CD14-positive monocyte (primary cell): ENCODE measurements at regions not wholly inside any gene's neighbourhood (a gene's known extent, or its start where the extent isn't known, plus 50 kb on each side); places are given as distances from the start of the nearest gene placed in this dataset.

Experiments
- DNase-seq, 3 donors: peaks; one replicate each; pipeline ENCODE4 v3.0.0-alpha.2; 2011 to 2022
- H2AFZ ChIP-seq: 2 replicates; pipeline ENCODE4 v1.6.0; 2012; ENCODE audit warnings: mild to moderate bottlenecking, low read depth, low read length, inconsistent platforms; ENCODE audit not compliant: insufficient read depth, poor library complexity, severe bottlenecking
- H3K27ac ChIP-seq, 2 donors: 1 replicate in 1 of 2; 2 replicates in 1 of 2; pipeline ENCODE4 v1.5.1; 2012 to 2013; ENCODE audit warnings: low read length in 2 of 2, control low read depth in 1 of 2, inconsistent platforms in 1 of 2, low read depth in 1 of 2, mild to moderate bottlenecking in 1 of 2
- H3K27me3 ChIP-seq, 2 donors: one replicate each; pipeline versions ENCODE4 v1.6.0 to v1.6.1; 2011 to 2013; ENCODE audit warnings: low read length in 2 of 2; ENCODE audit not compliant: control insufficient read depth in 2 of 2, insufficient read depth in 2 of 2
- H3K36me3 ChIP-seq, 2 donors: replicated peaks in 1 of 2; 1 replicate in 1 of 2; 2 replicates in 1 of 2; pipeline versions ENCODE4 v1.5.1 to v1.6.1; 2012 to 2013; ENCODE audit warnings: low read length in 2 of 2, control low read depth in 1 of 2, inconsistent platforms in 1 of 2, mild to moderate bottlenecking in 1 of 2; ENCODE audit not compliant: insufficient read depth in 2 of 2, control insufficient read depth in 1 of 2
- H3K4me1 ChIP-seq, 2 donors: 1 replicate in 1 of 2; 2 replicates in 1 of 2; pipeline versions ENCODE4 v1.5.1 to v1.6.1; 2012 to 2013; ENCODE audit warnings: low read length in 2 of 2, control low read depth in 1 of 2, inconsistent platforms in 1 of 2, mild to moderate bottlenecking in 1 of 2, moderate library complexity in 1 of 2; ENCODE audit not compliant: insufficient read depth in 2 of 2, control insufficient read depth in 1 of 2
- H3K4me2 ChIP-seq: replicated peaks from 2 replicates; pipeline ENCODE3; 2012; ENCODE audit warnings: low read length, moderate library complexity, mild to moderate bottlenecking; ENCODE audit not compliant: poor library complexity, severe bottlenecking; ENCODE audit errors: extremely low read depth
- H3K4me3 ChIP-seq, 3 experiments: fragments of 200-600 bp in 1 of 3; sonication (generic) in 1 of 3; replicated peaks in 1 of 3; 1 replicate in 2 of 3; 2 replicates in 1 of 3; pipeline ENCODE4 v1.5.1; 2011 to 2013; ENCODE audit warnings: low read length in 3 of 3, mild to moderate bottlenecking in 3 of 3, control low read depth in 2 of 3, low read depth in 2 of 3, inconsistent platforms in 1 of 3, moderate library complexity in 1 of 3
- H3K79me2 ChIP-seq: 2 replicates; pipeline ENCODE4 v1.6.0; 2012; ENCODE audit warnings: mild to moderate bottlenecking, control low read depth, inconsistent platforms, low read length, moderate library complexity; ENCODE audit not compliant: insufficient read depth
- H3K9ac ChIP-seq: 2 replicates; pipeline ENCODE4 v1.6.0; 2017; ENCODE audit warnings: low read length, mild to moderate bottlenecking; ENCODE audit not compliant: insufficient read depth, poor library complexity, severe bottlenecking
- H3K9me3 ChIP-seq, 2 donors: replicated peaks in 1 of 2; 1 replicate in 1 of 2; 2 replicates in 1 of 2; pipeline versions ENCODE4 v1.5.1 to v1.6.1; 2012 to 2013; ENCODE audit warnings: low read length in 2 of 2, control low read depth in 1 of 2; ENCODE audit not compliant: control insufficient read depth in 1 of 2, insufficient read depth in 1 of 2
- H4K20me1 ChIP-seq: 2 replicates; pipeline ENCODE4 v1.6.0; 2012; ENCODE audit warnings: mild to moderate bottlenecking, low read length, control low read depth, moderate library complexity; ENCODE audit not compliant: insufficient read depth
- H3K27ac Mint-ChIP-seq, 7 donors: one replicate each; pipeline ENCODE4 v1.8.0; 2020; ENCODE audit warnings: mild to moderate bottlenecking in 7 of 7, mixed read lengths in 7 of 7, moderate library complexity in 6 of 7, inconsistent platforms in 2 of 7
- H3K27me3 Mint-ChIP-seq, 3 donors: one replicate each; pipeline ENCODE4 v1.8.0; 2021 to 2022; ENCODE audit warnings: low read depth in 3 of 3, mild to moderate bottlenecking in 3 of 3, mixed read lengths in 3 of 3, moderate library complexity in 3 of 3, inconsistent platforms in 1 of 3
- H3K36me3 Mint-ChIP-seq, 2 donors: one replicate each; pipeline ENCODE4 v1.8.0; 2020; ENCODE audit warnings: mixed read lengths in 2 of 2, inconsistent platforms in 1 of 2, mild to moderate bottlenecking in 1 of 2
- H3K4me1 Mint-ChIP-seq: one replicate; pipeline ENCODE4 v1.8.0; 2020; ENCODE audit warnings: mild to moderate bottlenecking, mixed read lengths
- H3K4me3 Mint-ChIP-seq, 2 donors: one replicate each; pipeline ENCODE4 v1.8.0; 2020; ENCODE audit warnings: mild to moderate bottlenecking in 2 of 2, mixed read lengths in 2 of 2, moderate library complexity in 1 of 2
- H3K9me3 Mint-ChIP-seq, 7 donors: one replicate each; pipeline ENCODE4 v1.8.0; 2020 to 2022; ENCODE audit warnings: mixed read lengths in 7 of 7, mild to moderate bottlenecking in 6 of 7, moderate library complexity in 6 of 7, inconsistent platforms in 2 of 7
- WGBS: methylation state at CpG from one replicate; pipeline ENCODE4 v1.1.5; 2013; ENCODE audit warnings: missing lambda C conversion rate; ENCODE audit not compliant: insufficient coverage; 5-methylcytosine and 5-hydroxymethylcytosine counted together
- intact Hi-C, 2 donors: fragments of 100-400 bp; cut with micrococcal nuclease; formaldehyde crosslinking; loops; one replicate each; pipeline versions ENCODE4 v1.15.0 to v1.15.1; 2023
- TF ChIP-seq, protein P1 (sequence below): fragments of 200-600 bp; IDR thresholded peaks from one replicate; pipeline ENCODE4 v1.8.0; 2022; ENCODE audit warnings: antibody characterized with exemption, mild to moderate bottlenecking

DNA sequence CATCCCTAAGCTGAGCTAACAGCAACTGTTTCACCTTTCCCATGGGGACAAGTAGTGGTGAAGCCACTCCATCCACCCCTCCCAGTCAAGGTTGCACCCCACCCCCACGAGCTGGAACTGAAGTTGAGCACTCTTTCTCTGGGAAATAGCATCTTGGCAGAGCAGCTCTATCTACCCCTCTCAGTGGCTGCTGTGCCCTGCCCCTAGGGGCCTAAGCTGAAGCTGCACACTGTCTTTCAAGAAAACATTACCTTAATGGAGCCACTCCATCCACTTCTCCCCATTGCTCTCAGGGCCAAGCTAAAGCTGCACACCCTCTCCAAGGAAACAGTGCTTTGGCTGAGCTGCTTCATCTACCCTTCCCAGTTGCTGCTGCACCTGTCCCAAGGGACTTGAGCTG lies 170.6 kb upstream of the CCDC196 start:
- H3K27ac ChIP-seq: no peak overlapping the region
- H3K9me3 Mint-ChIP-seq: peaks cover 5 to 30% (median 11%) of the 10 kb centered on the region in 7 donors
- H3K27me3 Mint-ChIP-seq: peaks cover 0 to 3% (median 1%) of the 10 kb centered on the region in 3 donors
- H3K9ac ChIP-seq: no peak overlapping the region
- no peak overlapping the region for H3K4me2 ChIP-seq
- H3K27ac Mint-ChIP-seq: no peak overlapping the region
- no peaks in the 10 kb centered on the region for H4K20me1 ChIP-seq
- H3K4me1 Mint-ChIP-seq: no peaks in the 10 kb centered on the region
- no peaks in the 10 kb centered on the region for H3K27me3 ChIP-seq
- TF ChIP-seq, protein P1, sequence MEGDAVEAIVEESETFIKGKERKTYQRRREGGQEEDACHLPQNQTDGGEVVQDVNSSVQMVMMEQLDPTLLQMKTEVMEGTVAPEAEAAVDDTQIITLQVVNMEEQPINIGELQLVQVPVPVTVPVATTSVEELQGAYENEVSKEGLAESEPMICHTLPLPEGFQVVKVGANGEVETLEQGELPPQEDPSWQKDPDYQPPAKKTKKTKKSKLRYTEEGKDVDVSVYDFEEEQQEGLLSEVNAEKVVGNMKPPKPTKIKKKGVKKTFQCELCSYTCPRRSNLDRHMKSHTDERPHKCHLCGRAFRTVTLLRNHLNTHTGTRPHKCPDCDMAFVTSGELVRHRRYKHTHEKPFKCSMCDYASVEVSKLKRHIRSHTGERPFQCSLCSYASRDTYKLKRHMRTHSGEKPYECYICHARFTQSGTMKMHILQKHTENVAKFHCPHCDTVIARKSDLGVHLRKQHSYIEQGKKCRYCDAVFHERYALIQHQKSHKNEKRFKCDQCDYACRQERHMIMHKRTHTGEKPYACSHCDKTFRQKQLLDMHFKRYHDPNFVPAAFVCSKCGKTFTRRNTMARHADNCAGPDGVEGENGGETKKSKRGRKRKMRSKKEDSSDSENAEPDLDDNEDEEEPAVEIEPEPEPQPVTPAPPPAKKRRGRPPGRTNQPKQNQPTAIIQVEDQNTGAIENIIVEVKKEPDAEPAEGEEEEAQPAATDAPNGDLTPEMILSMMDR: no peak
- DNase-seq: no peak
- no peak overlapping the region for H3K4me3 Mint-ChIP-seq
- no peaks in the 10 kb centered on the region for H3K36me3 ChIP-seq
- intact Hi-C loops: no loop called here
- H3K36me3 Mint-ChIP-seq: no peaks in the 10 kb centered on the region
- no peaks in the 10 kb centered on the region for H3K79me2 ChIP-seq
- 60% methylated on average over 1 of the region's 1 CpG for WGBS
- H3K4me3 ChIP-seq: no peak overlapping the region
- H3K9me3 ChIP-seq: peaks cover 14 to 15% of the 10 kb centered on the region in 2 donors
- H3K4me1 ChIP-seq: no peaks in the 10 kb centered on the region
- H2AFZ ChIP-seq: no peak overlapping the region

DNA sequence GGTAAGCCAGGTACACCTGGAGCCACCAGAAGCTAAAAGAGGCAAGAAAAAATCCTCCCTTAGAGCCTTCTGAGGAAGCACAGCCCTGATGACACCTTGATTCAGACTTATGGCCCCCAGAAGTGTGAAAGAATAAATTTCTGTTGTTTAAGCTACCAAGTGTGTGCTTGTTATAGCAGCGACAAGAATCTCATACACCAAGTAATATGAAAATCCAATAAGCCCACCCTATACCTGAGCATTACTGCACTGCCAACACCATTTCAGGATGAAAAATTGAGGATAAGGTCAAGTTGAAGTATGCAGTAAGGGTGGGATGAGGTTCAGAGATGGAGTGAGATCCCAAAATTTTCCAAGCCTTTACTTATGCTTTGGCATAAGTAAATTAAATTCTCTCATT lies 163.6 kb upstream of the CCDC196 start:
- TF ChIP-seq, protein P1: no peak
- Histone ChIP-seq H3K4me1 (no peaks in the 10 kb centered on the region), H3K4me2 (no peak overlapping the region), H3K9me3 (peaks cover 0 to 5% of the 10 kb centered on the region in 2 donors), H2AFZ (no peak overlapping the region), H3K36me3 (no peaks in the 10 kb centered on the region), H3K9ac (no peak overlapping the region), H3K4me3 (no peak overlapping the region), H3K27ac (no peak overlapping the region), H3K79me2 (no peaks in the 10 kb centered on the region), H4K20me1 (no peaks in the 10 kb centered on the region), H3K27me3 (no peaks in the 10 kb centered on the region)
- H3K4me1 Mint-ChIP-seq: no peaks in the 10 kb centered on the region
- no peak for DNase-seq
- intact Hi-C loops: no loop called here
- no peak overlapping the region for H3K27ac Mint-ChIP-seq
- H3K27me3 Mint-ChIP-seq: peaks cover 0 to 3% (median 0%) of the 10 kb centered on the region in 3 donors
- H3K4me3 Mint-ChIP-seq: no peak overlapping the region
- WGBS: no CpG with 5 or more reads among the region's 1 CpG
- H3K36me3 Mint-ChIP-seq: no peaks in the 10 kb centered on the region
- H3K9me3 Mint-ChIP-seq: peaks cover 2 to 12% (median 5%) of the 10 kb centered on the region in 7 donors
